DND-41 (cell line): ENCODE measurements at regions not wholly inside any gene's neighbourhood (a gene's known extent, or its start where the extent isn't known, plus 50 kb on each side); places are given as distances from the start of the nearest gene placed in this dataset.

ENCODE experiments used
- ATAC-seq: fragments of 200-7000 bp; cut with Tn5 transposase; 3 replicates; pipeline ENCODE4 v1.9.1; 2021; ENCODE audit warnings: low read depth; ENCODE audit not compliant: insufficient read depth
- DNase-seq: peaks from one replicate; pipeline ENCODE4 v3.0.0-alpha.2; 2020
- H2AFZ ChIP-seq: 2 replicates; pipeline ENCODE4 v1.6.0; 2012; ENCODE audit warnings: low read depth, low read length
- H3K27ac ChIP-seq: 2 replicates; pipeline ENCODE4 v1.5.1; 2012; ENCODE audit warnings: low read length, inconsistent platforms
- H3K27me3 ChIP-seq: fragments of 200-600 bp; sonication (generic); 2 replicates; pipeline ENCODE4 v1.6.0; 2012; ENCODE audit warnings: low read length, mild to moderate bottlenecking, inconsistent platforms; ENCODE audit not compliant: insufficient read depth, poor library complexity
- H3K36me3 ChIP-seq: 2 replicates; pipeline ENCODE4 v1.5.1; 2012; ENCODE audit warnings: low read length, inconsistent platforms; ENCODE audit not compliant: insufficient read depth
- H3K4me1 ChIP-seq: 2 replicates; pipeline ENCODE4 v1.5.1; 2012; ENCODE audit warnings: mild to moderate bottlenecking, low read length; ENCODE audit not compliant: insufficient read depth
- H3K4me2 ChIP-seq: 2 replicates; pipeline ENCODE4 v1.6.0; 2012; ENCODE audit warnings: mild to moderate bottlenecking, moderate library complexity, low read length, inconsistent platforms; ENCODE audit not compliant: insufficient read depth
- H3K4me3 ChIP-seq, 2 experiments: fragments of 200-600 bp in 1 of 2; shearing (Covaris generic) in 1 of 2; 2 replicates each; pipeline ENCODE4 v1.5.1; 2012 to 2016; ENCODE audit warnings: inconsistent platforms in 2 of 2, low read length in 2 of 2, mild to moderate bottlenecking in 2 of 2, low read depth in 1 of 2, moderate library complexity in 1 of 2
- H3K79me2 ChIP-seq: 2 replicates; pipeline ENCODE4 v1.6.0; 2012; ENCODE audit warnings: low read length, inconsistent platforms; ENCODE audit not compliant: insufficient read depth
- H3K9ac ChIP-seq: 2 replicates; pipeline ENCODE4 v1.6.0; 2012; ENCODE audit warnings: low read depth, mild to moderate bottlenecking, inconsistent platforms, low read length, moderate library complexity
- H3K9me3 ChIP-seq: 2 replicates; pipeline ENCODE4 v1.5.1; 2012; ENCODE audit warnings: low read length, moderate library complexity, mild to moderate bottlenecking, inconsistent platforms; ENCODE audit not compliant: insufficient read depth, severe bottlenecking
- H4K20me1 ChIP-seq: 2 replicates; pipeline ENCODE4 v1.6.0; 2012; ENCODE audit warnings: low read length; ENCODE audit not compliant: insufficient read depth
- EZH2 ChIP-seq: IDR thresholded peaks from 3 replicates; pipeline ENCODE4 v1.6.1; 2012; ENCODE audit warnings: borderline replicate concordance, low read depth, mild to moderate bottlenecking, moderate library complexity, low read length, inconsistent platforms; ENCODE audit not compliant: severe bottlenecking
- TF ChIP-seq, protein P1 (sequence below): IDR thresholded peaks from 2 replicates; pipeline ENCODE4 v1.5.1; 2012; ENCODE audit warnings: borderline replicate concordance, low read length, moderate library complexity, mild to moderate bottlenecking; ENCODE audit not compliant: poor library complexity, severe bottlenecking; ENCODE audit errors: extremely low read depth

DNA sequence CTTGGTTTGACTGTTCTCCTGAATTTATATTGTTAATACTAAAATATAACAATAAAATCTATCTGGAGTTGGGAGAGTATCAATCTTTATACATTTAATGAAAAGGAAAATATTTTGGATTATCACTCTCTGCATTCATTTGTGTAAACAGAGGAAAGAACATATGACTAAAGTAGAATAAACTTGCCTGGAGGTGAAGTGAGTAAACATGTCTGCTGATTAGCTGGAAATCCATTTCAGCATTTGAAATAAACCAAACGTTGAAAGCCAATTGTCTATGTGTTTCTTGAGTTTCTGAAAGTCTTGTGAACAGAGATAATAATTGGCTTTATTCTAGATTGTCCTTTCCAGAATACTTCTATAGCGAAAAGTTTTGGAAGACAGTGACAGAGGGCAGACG, 776.2 kb downstream of the SEMA5A start:
- H3K4me1 ChIP-seq = no peaks in the 10 kb centered on the region
- no peaks in the 10 kb centered on the region for H4K20me1 ChIP-seq
- H3K9ac ChIP-seq = no peak overlapping the region
- no peak for DNase-seq
- H3K36me3 ChIP-seq = no peaks in the 10 kb centered on the region
- no peak for ATAC-seq
- H3K27me3 ChIP-seq = no peaks in the 10 kb centered on the region
- H3K4me2 ChIP-seq = no peak overlapping the region
- H3K27ac ChIP-seq = no peak overlapping the region
- H3K4me3 ChIP-seq = no peak overlapping the region
- no peaks in the 10 kb centered on the region for H3K9me3 ChIP-seq
- H3K79me2 ChIP-seq = no peaks in the 10 kb centered on the region
- TF ChIP-seq, protein P1, sequence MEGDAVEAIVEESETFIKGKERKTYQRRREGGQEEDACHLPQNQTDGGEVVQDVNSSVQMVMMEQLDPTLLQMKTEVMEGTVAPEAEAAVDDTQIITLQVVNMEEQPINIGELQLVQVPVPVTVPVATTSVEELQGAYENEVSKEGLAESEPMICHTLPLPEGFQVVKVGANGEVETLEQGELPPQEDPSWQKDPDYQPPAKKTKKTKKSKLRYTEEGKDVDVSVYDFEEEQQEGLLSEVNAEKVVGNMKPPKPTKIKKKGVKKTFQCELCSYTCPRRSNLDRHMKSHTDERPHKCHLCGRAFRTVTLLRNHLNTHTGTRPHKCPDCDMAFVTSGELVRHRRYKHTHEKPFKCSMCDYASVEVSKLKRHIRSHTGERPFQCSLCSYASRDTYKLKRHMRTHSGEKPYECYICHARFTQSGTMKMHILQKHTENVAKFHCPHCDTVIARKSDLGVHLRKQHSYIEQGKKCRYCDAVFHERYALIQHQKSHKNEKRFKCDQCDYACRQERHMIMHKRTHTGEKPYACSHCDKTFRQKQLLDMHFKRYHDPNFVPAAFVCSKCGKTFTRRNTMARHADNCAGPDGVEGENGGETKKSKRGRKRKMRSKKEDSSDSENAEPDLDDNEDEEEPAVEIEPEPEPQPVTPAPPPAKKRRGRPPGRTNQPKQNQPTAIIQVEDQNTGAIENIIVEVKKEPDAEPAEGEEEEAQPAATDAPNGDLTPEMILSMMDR = no peak
- no peak for TF ChIP-seq EZH2
- no peak overlapping the region for H2AFZ ChIP-seq

DNA sequence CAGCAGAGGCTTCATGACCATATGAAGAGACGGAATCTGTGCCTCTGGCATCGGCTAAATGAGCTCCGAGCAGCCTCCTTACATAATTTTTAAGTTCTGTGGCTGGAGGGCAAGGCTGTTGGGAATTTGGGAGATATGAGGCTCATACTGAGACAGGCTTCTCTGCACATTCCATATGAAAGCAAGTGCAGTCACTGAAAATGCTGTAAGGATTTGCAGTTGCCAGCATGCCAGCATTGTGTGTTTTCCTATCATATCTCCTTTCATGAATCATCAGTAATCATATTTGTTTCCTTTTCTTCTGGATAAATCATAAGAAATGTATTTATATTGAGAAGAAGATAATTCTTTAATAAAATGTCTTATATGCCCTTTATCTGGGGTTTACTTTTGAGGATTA, 775.4 kb downstream of the SEMA5A start:
- no peak for ATAC-seq
- H3K79me2 ChIP-seq = no peaks in the 10 kb centered on the region
- no peaks in the 10 kb centered on the region for H4K20me1 ChIP-seq

DNA sequence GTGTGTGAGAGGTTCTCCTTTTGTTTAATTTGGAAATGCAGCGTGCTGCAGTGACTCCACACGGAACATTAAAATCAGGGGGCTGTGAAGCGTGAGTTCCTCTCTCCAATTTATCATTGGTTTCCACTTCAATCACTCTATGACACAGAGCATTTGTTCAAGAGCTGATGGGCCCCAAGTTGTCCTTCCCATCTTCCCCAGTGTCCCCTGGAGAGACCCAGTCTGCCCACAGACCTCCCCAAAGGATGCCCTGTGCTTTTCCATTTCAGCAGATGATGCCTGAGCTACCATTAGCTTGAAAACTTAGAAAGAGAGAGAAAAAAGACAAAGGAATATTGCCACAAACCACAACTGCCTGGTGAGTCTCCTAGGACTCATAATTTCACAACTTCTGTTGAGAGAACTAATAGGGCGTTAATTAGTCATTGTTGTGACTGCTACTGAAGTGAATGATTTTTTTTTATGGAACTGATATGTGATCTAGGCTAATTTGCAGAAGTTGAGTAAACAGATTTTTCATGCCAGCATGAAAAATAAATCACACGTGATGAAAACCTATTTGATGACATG, 772.7 kb downstream of the SEMA5A start:
- Histone ChIP-seq H3K27ac (no peak overlapping the region), H3K9ac (no peak overlapping the region), H3K27me3 (no peaks in the 10 kb centered on the region), H4K20me1 (no peaks in the 10 kb centered on the region), H3K9me3 (no peaks in the 10 kb centered on the region), H3K36me3 (no peaks in the 10 kb centered on the region), H3K4me3 (no peak overlapping the region), H3K4me2 (no peak overlapping the region), H3K4me1 (no peaks in the 10 kb centered on the region), H2AFZ (no peak overlapping the region), H3K79me2 (no peaks in the 10 kb centered on the region)
- ATAC-seq (no peak), DNase-seq (no peak)
- TF ChIP-seq, protein P1 = no peak
- no peak for TF ChIP-seq EZH2

More for the DNA sequence above, 775.4 kb downstream of the SEMA5A start:
- H2AFZ ChIP-seq = no peak overlapping the region
- no peak overlapping the region for H3K4me2 ChIP-seq
- no peak overlapping the region for H3K27ac ChIP-seq
- H3K4me3 ChIP-seq = no peak overlapping the region
- H3K36me3 ChIP-seq = no peaks in the 10 kb centered on the region
- no peaks in the 10 kb centered on the region for H3K9me3 ChIP-seq
- no peaks in the 10 kb centered on the region for H3K27me3 ChIP-seq
- H3K4me1 ChIP-seq = no peaks in the 10 kb centered on the region
- H3K9ac ChIP-seq = no peak overlapping the region
- no peak for DNase-seq
- TF ChIP-seq, protein P1 = no peak
- TF ChIP-seq EZH2 = no peak
